Vagina (tissue), 2 donors: ENCODE measurements at regions not wholly inside any gene's neighbourhood (a gene's known extent, or its start where the extent isn't known, plus 50 kb on each side); places are given as distances from the start of the nearest gene placed in this dataset.
A peak's percentile ranks its signal among the peaks of the same experiment; 100 is the strongest.

Source experiments
- DNase-seq, 2 donors: peaks; one replicate each; pipeline ENCODE4 v3.0.0-alpha.2; 2017; ENCODE audit errors: extremely low spot score in 2 of 2
- H3K27ac ChIP-seq: fragments of 200-600 bp; sonication (generic); one replicate; pipeline ENCODE4 v1.5.1; 2019
- H3K27me3 ChIP-seq: fragments of 200-600 bp; sonication (generic); one replicate; pipeline ENCODE4 v1.5.1; 2019
- H3K36me3 ChIP-seq, 2 donors: fragments of 200-600 bp; sonication (generic); one replicate each; pipeline ENCODE4 v1.5.1; 2017 to 2019
- H3K4me1 ChIP-seq: fragments of 200-600 bp; sonication (generic); one replicate; pipeline ENCODE4 v1.5.1; 2019
- H3K4me3 ChIP-seq, 2 donors: fragments of 200-600 bp; sonication (generic); 1 replicate in 1 of 2; 2 replicates in 1 of 2; pipeline ENCODE4 v1.5.1; 2016 to 2019
- H3K9me3 ChIP-seq: fragments of 200-600 bp; sonication (generic); one replicate; pipeline ENCODE4 v1.5.1; 2019
- CTCF ChIP-seq, 3 experiments: fragments of 450-650 bp in 2 of 3; fragments of 200-600 bp in 1 of 3; sonication (generic) in 1 of 3; IDR thresholded peaks; one replicate each; pipeline ENCODE4 v1.5.1; 2017 to 2019; ENCODE audit warnings: antibody characterized with exemption in 3 of 3, mild to moderate bottlenecking in 2 of 3, moderate library complexity in 2 of 3
- POLR2A ChIP-seq, 2 donors: fragments of 450-650 bp; IDR thresholded peaks; one replicate each; pipeline ENCODE4 v1.6.1; 2017; ENCODE audit warnings: antibody characterized with exemption in 2 of 2, mild to moderate bottlenecking in 2 of 2, moderate library complexity in 2 of 2
- POLR2AphosphoS5 ChIP-seq, 2 donors: sonication (generic); formaldehyde crosslinking; IDR thresholded peaks; one replicate each; pipeline ENCODE4 v1.9.0; 2017; ENCODE audit warnings: antibody characterized with exemption in 2 of 2, mild to moderate bottlenecking in 2 of 2, low read depth in 1 of 2; ENCODE audit not compliant: insufficient read depth in 1 of 2
- intact Hi-C: fragments of 100-400 bp; cut with DNase I; formaldehyde crosslinking; loops from one replicate; pipeline ENCODE4 v1.15.1; 2023

- intact Hi-C loops = no loop called here
Measured at GRCh38 chr9:95763006-95763405, 112.5 kb upstream of the ERCC6L2 start.

GRCh38 chr9:95762322-95762721, 113.2 kb upstream of the ERCC6L2 start:
- intact Hi-C loops = no loop called here
- no peak overlapping the region for H3K4me3 ChIP-seq
- DNase-seq = no peak

More at GRCh38 chr9:95763006-95763405, 112.5 kb upstream of the ERCC6L2 start:
- no peaks in the 10 kb centered on the region for H3K9me3 ChIP-seq
- no peak overlapping the region for H3K4me3 ChIP-seq
- peaks cover 10% of the 10 kb centered on the region for H3K4me1 ChIP-seq
- no peaks in the 10 kb centered on the region for H3K36me3 ChIP-seq
- no peaks in the 10 kb centered on the region for H3K27me3 ChIP-seq
- no peak overlapping the region for H3K27ac ChIP-seq
- no peak for DNase-seq
- TF ChIP-seq POLR2A (IDR thresholded peaks at IDR 0.05) (no peak), POLR2AphosphoS5 (IDR thresholded peaks at IDR 0.05; ENCODE audit: insufficient read depth in 1 of 2, low read depth in 1 of 2) (no peak), CTCF (IDR thresholded peaks at IDR 0.05) (no peak)

GRCh38 chr9:95760791-95761190, 114.7 kb upstream of the ERCC6L2 start:
- no peak overlapping the region for H3K27ac ChIP-seq
- no peak overlapping the region for H3K4me3 ChIP-seq
- TF ChIP-seq POLR2A (IDR thresholded peaks at IDR 0.05) (no peak), CTCF (IDR thresholded peaks at IDR 0.05) (no peak), POLR2AphosphoS5 (IDR thresholded peaks at IDR 0.05; ENCODE audit: insufficient read depth in 1 of 2, low read depth in 1 of 2) (no peak)
- H3K4me1 ChIP-seq = peaks cover 23% of the 10 kb centered on the region
- no peaks in the 10 kb centered on the region for H3K27me3 ChIP-seq
- no peak for DNase-seq
- no peaks in the 10 kb centered on the region for H3K36me3 ChIP-seq
- no peaks in the 10 kb centered on the region for H3K9me3 ChIP-seq
- intact Hi-C loops = no loop called here

More at GRCh38 chr9:95762322-95762721, 113.2 kb upstream of the ERCC6L2 start:
- Histone ChIP-seq H3K27ac (no peak overlapping the region), H3K4me1 (peaks cover 16% of the 10 kb centered on the region), H3K9me3 (no peaks in the 10 kb centered on the region), H3K27me3 (no peaks in the 10 kb centered on the region), H3K36me3 (no peaks in the 10 kb centered on the region)
- TF ChIP-seq POLR2A (IDR thresholded peaks at IDR 0.05) (no peak), POLR2AphosphoS5 (IDR thresholded peaks at IDR 0.05; ENCODE audit: insufficient read depth in 1 of 2, low read depth in 1 of 2) (no peak), CTCF (IDR thresholded peaks at IDR 0.05) (no peak)

GRCh38 chr9:95757439-95757838, 118.1 kb upstream of the ERCC6L2 start:
- Histone ChIP-seq H3K27me3 (no peaks in the 10 kb centered on the region), H3K36me3 (no peaks in the 10 kb centered on the region), H3K9me3 (no peaks in the 10 kb centered on the region), H3K4me1 (peaks cover 24% of the 10 kb centered on the region), H3K27ac (peak overlapping the region; percentile 56), H3K4me3 (no peak overlapping the region)
- DNase-seq = no peak
- TF ChIP-seq CTCF (IDR thresholded peaks at IDR 0.05) = no peak
- no peak for TF ChIP-seq POLR2AphosphoS5 (IDR thresholded peaks at IDR 0.05; ENCODE audit: insufficient read depth in 1 of 2, low read depth in 1 of 2)
- no peak for TF ChIP-seq POLR2A (IDR thresholded peaks at IDR 0.05)
- intact Hi-C loops = no loop called here

- H3K36me3 ChIP-seq = no peaks in the 10 kb centered on the region
- peak overlapping the region; percentile 56 for H3K27ac ChIP-seq
- TF ChIP-seq CTCF (IDR thresholded peaks at IDR 0.05) (no peak), POLR2A (IDR thresholded peaks at IDR 0.05) (no peak), POLR2AphosphoS5 (IDR thresholded peaks at IDR 0.05; ENCODE audit: insufficient read depth in 1 of 2, low read depth in 1 of 2) (no peak)
- intact Hi-C loops = no loop called here
- no peaks in the 10 kb centered on the region for H3K9me3 ChIP-seq
- H3K4me1 ChIP-seq = peaks cover 29% of the 10 kb centered on the region
- no peak overlapping the region for H3K4me3 ChIP-seq
- no peak for DNase-seq
- no peaks in the 10 kb centered on the region for H3K27me3 ChIP-seq
Measured at GRCh38 chr9:95756986-95757385, 118.5 kb upstream of the ERCC6L2 start.
